Endodermal cell (in vitro differentiated cells): ENCODE measurements at regions not wholly inside any gene's neighbourhood (a gene's known extent, or its start where the extent isn't known, plus 50 kb on each side); places are given as distances from the start of the nearest gene placed in this dataset.

Experiments used
- DNase-seq: peaks from one replicate; pipeline ENCODE4 v3.0.0-alpha.2; 2017
- H3K27ac ChIP-seq: 2 replicates; pipeline ENCODE4 v1.5.1; 2013; ENCODE audit warnings: mild to moderate bottlenecking, low read depth, low read length, moderate library complexity
- H3K27me3 ChIP-seq: 2 replicates; pipeline ENCODE4 v1.6.1; 2013; ENCODE audit warnings: mild to moderate bottlenecking, low read length, moderate library complexity; ENCODE audit not compliant: insufficient read depth, control insufficient read depth, poor library complexity, severe bottlenecking
- H3K36me3 ChIP-seq: 2 replicates; pipeline ENCODE4 v1.7.0; 2013; ENCODE audit warnings: mild to moderate bottlenecking, low read length, moderate library complexity; ENCODE audit not compliant: control insufficient read depth, insufficient read depth
- H3K4me1 ChIP-seq: one replicate; pipeline ENCODE4 v1.7.0; 2013; ENCODE audit warnings: low read length; ENCODE audit not compliant: control insufficient read depth, insufficient read depth
- H3K4me3 ChIP-seq: 2 replicates; pipeline ENCODE4 v1.5.1; 2013; ENCODE audit warnings: mild to moderate bottlenecking, low read length, moderate library complexity
- H3K9ac ChIP-seq: 2 replicates; pipeline ENCODE4 v1.6.1; 2013; ENCODE audit warnings: mild to moderate bottlenecking, low read length, moderate library complexity; ENCODE audit not compliant: poor library complexity, severe bottlenecking; ENCODE audit errors: extremely low read depth
- H3K9me3 ChIP-seq: 2 replicates; pipeline ENCODE4 v1.6.1; 2013; ENCODE audit warnings: mild to moderate bottlenecking, low read length, moderate library complexity; ENCODE audit not compliant: control insufficient read depth
- H3K27ac Mint-ChIP-seq: 2 replicates; pipeline ENCODE4 v1.8.0; 2020; ENCODE audit warnings: mixed read lengths
- H3K27me3 Mint-ChIP-seq: 2 replicates; pipeline ENCODE4 v1.8.0; 2021; ENCODE audit warnings: mild to moderate bottlenecking, mixed read lengths; ENCODE audit not compliant: insufficient read depth
- H3K36me3 Mint-ChIP-seq: 2 replicates; pipeline ENCODE4 v1.8.0; 2020; ENCODE audit warnings: low read depth, mixed read lengths
- H3K4me1 Mint-ChIP-seq: 2 replicates; pipeline ENCODE4 v1.8.0; 2020; ENCODE audit warnings: mixed read lengths
- H3K4me3 Mint-ChIP-seq: 2 replicates; pipeline ENCODE4 v1.8.0; 2020; ENCODE audit warnings: mild to moderate bottlenecking, moderate library complexity, mixed read lengths
- H3K9me3 Mint-ChIP-seq: 2 replicates; pipeline ENCODE4 v1.8.0; 2020; ENCODE audit warnings: mild to moderate bottlenecking, mixed read lengths
- WGBS, 2 experiments: methylation state at CpG; one replicate each; pipeline versions ENCODE4 v1.1.5 to v1.1.7; 2013; ENCODE audit warnings: missing lambda C conversion rate in 2 of 2, mixed read lengths in 1 of 2; ENCODE audit not compliant: insufficient coverage in 1 of 2, insufficient read length in 1 of 2; 5-methylcytosine and 5-hydroxymethylcytosine counted together
- TF ChIP-seq, protein P1 (sequence below): fragments of 200-600 bp; sonication (generic); conservative IDR thresholded peaks from 2 replicates; pipeline ENCODE4 v1.5.0; 2021; ENCODE audit warnings: antibody characterized with exemption, mild to moderate bottlenecking

DNA sequence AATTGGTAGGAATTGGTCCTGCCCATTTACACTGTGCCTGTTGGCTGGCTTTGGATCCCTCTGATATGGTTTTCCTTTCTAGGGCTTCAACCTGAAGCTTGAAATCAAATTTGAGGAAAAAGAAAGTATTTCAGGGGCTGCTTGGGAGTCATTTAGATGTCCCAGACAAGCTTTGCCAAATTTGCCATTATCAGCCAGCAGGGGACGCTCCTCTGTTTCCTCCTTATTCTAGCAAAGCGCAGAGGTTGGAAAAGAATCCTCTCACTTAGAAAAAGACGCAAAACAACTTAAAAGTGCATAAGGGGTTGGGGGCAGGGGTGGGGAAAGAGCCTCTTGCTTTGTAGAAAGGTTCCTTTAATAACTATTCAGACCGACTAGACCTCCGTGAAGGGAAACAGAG is 1211.1 kb upstream of the PCDH20 start:
- no peak overlapping the region for H3K4me3 ChIP-seq
- H3K4me3 Mint-ChIP-seq: no peak overlapping the region
- no peaks in the 10 kb centered on the region for H3K36me3 ChIP-seq
- H3K27ac ChIP-seq: no peak overlapping the region
- H3K27ac Mint-ChIP-seq: no peak overlapping the region
- H3K36me3 Mint-ChIP-seq: peaks cover 2% of the 10 kb centered on the region
- no peaks in the 10 kb centered on the region for H3K27me3 ChIP-seq
- no peaks in the 10 kb centered on the region for H3K4me1 ChIP-seq
- H3K9me3 Mint-ChIP-seq: peaks cover 11% of the 10 kb centered on the region
- DNase-seq: peak; percentile 87
- peaks cover 8% of the 10 kb centered on the region for H3K4me1 Mint-ChIP-seq
- H3K9ac ChIP-seq: no peak overlapping the region
- 84 to 100% methylated on average over 1 to 5 of the region's 5 CpGs for WGBS, 2 experiments
- H3K9me3 ChIP-seq: no peaks in the 10 kb centered on the region
- no peaks in the 10 kb centered on the region for H3K27me3 Mint-ChIP-seq
- TF ChIP-seq, protein P1, sequence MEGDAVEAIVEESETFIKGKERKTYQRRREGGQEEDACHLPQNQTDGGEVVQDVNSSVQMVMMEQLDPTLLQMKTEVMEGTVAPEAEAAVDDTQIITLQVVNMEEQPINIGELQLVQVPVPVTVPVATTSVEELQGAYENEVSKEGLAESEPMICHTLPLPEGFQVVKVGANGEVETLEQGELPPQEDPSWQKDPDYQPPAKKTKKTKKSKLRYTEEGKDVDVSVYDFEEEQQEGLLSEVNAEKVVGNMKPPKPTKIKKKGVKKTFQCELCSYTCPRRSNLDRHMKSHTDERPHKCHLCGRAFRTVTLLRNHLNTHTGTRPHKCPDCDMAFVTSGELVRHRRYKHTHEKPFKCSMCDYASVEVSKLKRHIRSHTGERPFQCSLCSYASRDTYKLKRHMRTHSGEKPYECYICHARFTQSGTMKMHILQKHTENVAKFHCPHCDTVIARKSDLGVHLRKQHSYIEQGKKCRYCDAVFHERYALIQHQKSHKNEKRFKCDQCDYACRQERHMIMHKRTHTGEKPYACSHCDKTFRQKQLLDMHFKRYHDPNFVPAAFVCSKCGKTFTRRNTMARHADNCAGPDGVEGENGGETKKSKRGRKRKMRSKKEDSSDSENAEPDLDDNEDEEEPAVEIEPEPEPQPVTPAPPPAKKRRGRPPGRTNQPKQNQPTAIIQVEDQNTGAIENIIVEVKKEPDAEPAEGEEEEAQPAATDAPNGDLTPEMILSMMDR: peak; percentile 80

DNA sequence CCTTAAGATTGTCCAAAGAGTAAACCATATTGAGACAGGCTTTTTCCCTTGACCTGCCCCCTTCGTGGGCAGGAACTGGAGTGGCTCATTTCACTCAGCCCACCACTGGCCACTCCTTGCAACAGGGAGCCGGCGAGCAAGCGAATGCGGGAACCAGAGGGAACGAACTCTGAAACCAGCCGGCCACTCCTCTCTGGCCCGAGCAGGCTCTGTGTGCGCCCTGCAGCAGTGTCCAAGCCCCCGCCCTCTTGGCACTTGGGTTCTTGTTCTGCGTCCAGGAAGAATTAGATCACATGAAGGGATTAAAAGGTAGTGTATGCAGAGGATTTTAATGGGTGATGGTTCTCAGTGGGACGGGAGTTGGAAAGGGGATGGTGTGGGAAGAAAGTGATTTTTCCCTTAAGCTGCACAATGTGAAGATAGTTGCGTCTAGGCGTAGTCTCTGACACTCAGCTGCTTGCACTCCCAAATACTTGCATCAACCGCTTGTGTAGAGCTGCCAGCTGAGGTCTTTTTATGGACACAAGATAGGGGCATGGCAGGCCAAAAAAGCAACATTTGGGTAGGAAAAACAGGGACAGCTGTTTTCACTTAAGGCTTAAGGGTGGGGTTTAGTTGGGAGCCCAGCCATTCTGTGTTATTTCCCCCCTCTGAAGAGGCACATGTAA is 1209.7 kb upstream of the PCDH20 start:
- Mint-ChIP-seq H3K4me1 (peaks cover 10% of the 10 kb centered on the region), H3K9me3 (peaks cover 11% of the 10 kb centered on the region), H3K27ac (no peak overlapping the region), H3K36me3 (peaks cover 2% of the 10 kb centered on the region), H3K27me3 (no peaks in the 10 kb centered on the region), H3K4me3 (no peak overlapping the region)
- DNase-seq: no peak
- Histone ChIP-seq H3K9ac (no peak overlapping the region), H3K36me3 (no peaks in the 10 kb centered on the region), H3K27me3 (no peaks in the 10 kb centered on the region), H3K9me3 (no peaks in the 10 kb centered on the region), H3K4me1 (no peaks in the 10 kb centered on the region), H3K4me3 (no peak overlapping the region), H3K27ac (no peak overlapping the region)
- TF ChIP-seq, protein P1: no peak
- 96% methylated on average over 4 to 15 of the region's 15 CpGs for WGBS, 2 experiments

DNA sequence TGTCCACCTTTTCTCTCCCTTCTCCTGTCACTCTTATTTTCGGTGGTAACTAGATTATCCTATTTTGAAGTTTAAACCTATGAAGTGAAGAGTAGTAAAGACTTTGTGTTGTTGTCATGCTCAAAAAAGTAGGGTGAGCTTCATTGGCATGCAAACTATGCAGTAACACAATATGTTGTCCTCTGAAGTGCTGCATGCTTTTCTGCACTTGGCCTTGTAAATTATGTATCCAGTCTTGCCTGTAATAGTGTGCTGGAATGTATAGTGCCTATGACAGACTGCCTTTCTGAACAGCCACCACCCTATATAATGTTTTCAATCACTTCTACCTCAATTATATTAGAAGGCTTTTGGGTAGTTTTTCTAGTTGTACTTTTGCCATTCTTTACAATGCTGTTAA is 1198.2 kb upstream of the PCDH20 start:
- H3K4me1 ChIP-seq: no peaks in the 10 kb centered on the region
- 80% methylated on average over 1 of the region's 1 CpG; no CpG with 5 or more reads in 1 of the 2 experiments for WGBS, 2 experiments
- Mint-ChIP-seq H3K4me1 (peaks cover 3% of the 10 kb centered on the region), H3K27ac (no peak overlapping the region), H3K9me3 (no peaks in the 10 kb centered on the region), H3K4me3 (no peak overlapping the region), H3K27me3 (no peaks in the 10 kb centered on the region), H3K36me3 (no peaks in the 10 kb centered on the region)
- no peak overlapping the region for H3K27ac ChIP-seq
- H3K36me3 ChIP-seq: no peaks in the 10 kb centered on the region
- no peaks in the 10 kb centered on the region for H3K27me3 ChIP-seq
- TF ChIP-seq, protein P1: no peak
- no peak overlapping the region for H3K9ac ChIP-seq
- no peaks in the 10 kb centered on the region for H3K9me3 ChIP-seq
- no peak overlapping the region for H3K4me3 ChIP-seq
- DNase-seq: no peak
